ENCODE measurements at regions not wholly inside any gene's neighbourhood (a gene's known extent, or its start where the extent isn't known, plus 50 kb on each side); places are given as distances from the start of the nearest gene placed in this dataset.

DNA sequence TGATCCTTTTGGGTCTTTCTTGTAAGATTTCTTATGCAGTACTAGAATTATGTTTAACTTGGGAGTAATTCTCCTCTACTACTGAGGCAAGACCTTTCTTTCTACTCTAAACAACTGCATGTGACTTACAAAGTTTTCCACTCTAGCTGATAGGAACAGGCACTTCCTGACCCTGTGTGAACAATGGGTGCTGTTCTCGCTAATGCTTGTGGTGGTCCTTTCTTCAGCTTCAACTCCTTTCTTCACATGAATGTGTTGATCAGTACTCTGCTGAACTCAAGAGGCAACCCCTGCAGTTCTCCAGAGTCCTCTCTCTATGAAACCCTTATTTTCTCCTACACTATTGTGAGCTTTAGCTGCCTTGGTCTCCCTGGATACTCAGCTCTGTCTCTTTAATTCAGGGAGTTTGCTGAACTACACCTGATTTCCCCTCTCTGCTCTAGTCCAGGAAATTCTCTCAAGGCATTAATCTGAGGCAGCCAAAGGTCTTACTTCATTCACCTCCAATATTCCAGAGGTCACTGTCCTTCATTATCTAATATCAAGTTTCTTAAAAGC lies 484.6 kb upstream of the PIK3R1 start:
- H3K9me3 ChIP-seq (ENCODE audit: control insufficient read depth, low read depth, low read length), result no peaks in the 10 kb centered on the region
- no peaks in the 10 kb centered on the region for H4K20me1 ChIP-seq (ENCODE audit: control insufficient read depth, extremely low read depth, insufficient read depth, low read length)
- FAIRE-seq (no peak), DNase-seq (ENCODE audit: low read depth, low spot score) (no peak)
- TF ChIP-seq EZH2 (IDR thresholded peaks at IDR 0.05; ENCODE audit: low read length), result no peak
- TF ChIP-seq, protein P1, sequence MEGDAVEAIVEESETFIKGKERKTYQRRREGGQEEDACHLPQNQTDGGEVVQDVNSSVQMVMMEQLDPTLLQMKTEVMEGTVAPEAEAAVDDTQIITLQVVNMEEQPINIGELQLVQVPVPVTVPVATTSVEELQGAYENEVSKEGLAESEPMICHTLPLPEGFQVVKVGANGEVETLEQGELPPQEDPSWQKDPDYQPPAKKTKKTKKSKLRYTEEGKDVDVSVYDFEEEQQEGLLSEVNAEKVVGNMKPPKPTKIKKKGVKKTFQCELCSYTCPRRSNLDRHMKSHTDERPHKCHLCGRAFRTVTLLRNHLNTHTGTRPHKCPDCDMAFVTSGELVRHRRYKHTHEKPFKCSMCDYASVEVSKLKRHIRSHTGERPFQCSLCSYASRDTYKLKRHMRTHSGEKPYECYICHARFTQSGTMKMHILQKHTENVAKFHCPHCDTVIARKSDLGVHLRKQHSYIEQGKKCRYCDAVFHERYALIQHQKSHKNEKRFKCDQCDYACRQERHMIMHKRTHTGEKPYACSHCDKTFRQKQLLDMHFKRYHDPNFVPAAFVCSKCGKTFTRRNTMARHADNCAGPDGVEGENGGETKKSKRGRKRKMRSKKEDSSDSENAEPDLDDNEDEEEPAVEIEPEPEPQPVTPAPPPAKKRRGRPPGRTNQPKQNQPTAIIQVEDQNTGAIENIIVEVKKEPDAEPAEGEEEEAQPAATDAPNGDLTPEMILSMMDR (optimal IDR thresholded peaks at IDR 0.05 in 1 of 3, IDR thresholded peaks at IDR 0.05 in 1 of 3, conservative IDR thresholded peaks at IDR 0.05 in 1 of 3; ENCODE audit: extremely low read depth in 1 of 3, insufficient read depth in 2 of 3, low read length in 3 of 3), result no peak
- dilution Hi-C loops (cut with MboI; ENCODE audit: extremely low pct_ligation_motif_present, low sequenced_read_pairs), result no loop called here
- no peak overlapping the region for H3K9ac ChIP-seq (ENCODE audit: control insufficient read depth, extremely low read depth, insufficient read depth, low read length)
- no peak overlapping the region for H3K27ac ChIP-seq (ENCODE audit: control insufficient read depth, insufficient read depth, low read length)
- no peaks in the 10 kb centered on the region for H3K4me1 ChIP-seq (ENCODE audit: control insufficient read depth, extremely low read depth, insufficient read depth, low read length)
- H3K4me3 ChIP-seq (ENCODE audit: control insufficient read depth in 2 of 3, extremely low read depth in 1 of 3, insufficient read depth in 2 of 3, low read depth in 1 of 3, low read length in 3 of 3), result no peak overlapping the region
- H3K4me2 ChIP-seq (ENCODE audit: control insufficient read depth, extremely low read depth, insufficient read depth, low read depth, low read length), result no peak overlapping the region
- no peaks in the 10 kb centered on the region for H3K27me3 ChIP-seq (ENCODE audit: control insufficient read depth, extremely low read depth, insufficient read depth, low read length)
- H3K9me1 ChIP-seq (ENCODE audit: control insufficient read depth, extremely low read depth, insufficient read depth, low read length), result no peaks in the 10 kb centered on the region
- H2AFZ ChIP-seq (ENCODE audit: control insufficient read depth, low read length), result no peak overlapping the region
- no peaks in the 10 kb centered on the region for H3K36me3 ChIP-seq (ENCODE audit: control insufficient read depth in 2 of 2, extremely low read depth in 1 of 2, insufficient read depth in 2 of 2, low read length in 2 of 2)
- H3K79me2 ChIP-seq (ENCODE audit: control insufficient read depth, insufficient read depth, low read length), result no peaks in the 10 kb centered on the region

DNA sequence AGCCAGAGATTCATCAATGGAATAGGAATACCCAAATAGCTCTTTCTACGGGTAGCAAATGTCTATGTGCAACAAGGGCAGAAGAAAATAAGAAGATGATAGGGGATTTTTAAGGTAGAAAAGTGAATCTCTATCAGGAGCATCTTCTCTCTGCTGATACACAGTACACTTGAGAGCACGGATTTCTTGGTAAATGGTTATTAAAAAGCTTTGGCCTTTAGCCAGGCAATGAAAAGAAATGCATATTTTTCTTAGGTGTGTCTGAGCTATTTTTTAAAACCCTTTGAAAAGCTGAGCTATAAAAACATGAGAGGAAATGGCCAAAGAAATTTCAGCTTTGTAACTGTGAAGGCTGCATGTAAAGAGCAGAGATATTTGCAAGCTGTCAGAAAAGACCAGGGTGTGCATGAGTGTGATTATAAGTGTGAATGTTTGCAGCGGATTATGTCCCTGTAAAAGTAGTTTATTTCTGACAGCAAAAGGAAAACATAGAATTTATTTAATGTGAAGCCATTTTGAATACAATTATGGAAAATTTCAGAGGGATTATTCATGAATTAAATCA lies 487.1 kb upstream of the PIK3R1 start:
- Histone ChIP-seq H3K9me1 (ENCODE audit: control insufficient read depth, extremely low read depth, insufficient read depth, low read length) (no peaks in the 10 kb centered on the region), H3K79me2 (ENCODE audit: control insufficient read depth, insufficient read depth, low read length) (no peaks in the 10 kb centered on the region), H3K9ac (ENCODE audit: control insufficient read depth, extremely low read depth, insufficient read depth, low read length) (no peak overlapping the region), H3K4me1 (ENCODE audit: control insufficient read depth, extremely low read depth, insufficient read depth, low read length) (no peaks in the 10 kb centered on the region), H2AFZ (ENCODE audit: control insufficient read depth, low read length) (no peak overlapping the region), H3K27me3 (ENCODE audit: control insufficient read depth, extremely low read depth, insufficient read depth, low read length) (no peaks in the 10 kb centered on the region), H4K20me1 (ENCODE audit: control insufficient read depth, extremely low read depth, insufficient read depth, low read length) (no peaks in the 10 kb centered on the region), H3K36me3 (ENCODE audit: control insufficient read depth in 2 of 2, extremely low read depth in 1 of 2, insufficient read depth in 2 of 2, low read length in 2 of 2) (no peaks in the 10 kb centered on the region), H3K27ac (ENCODE audit: control insufficient read depth, insufficient read depth, low read length) (no peak overlapping the region), H3K4me2 (ENCODE audit: control insufficient read depth, extremely low read depth, insufficient read depth, low read depth, low read length) (no peak overlapping the region), H3K4me3 (ENCODE audit: control insufficient read depth in 2 of 3, extremely low read depth in 1 of 3, insufficient read depth in 2 of 3, low read depth in 1 of 3, low read length in 3 of 3) (no peak overlapping the region), H3K9me3 (ENCODE audit: control insufficient read depth, low read depth, low read length) (no peaks in the 10 kb centered on the region)
- no peak for TF ChIP-seq EZH2 (IDR thresholded peaks at IDR 0.05; ENCODE audit: low read length)
- TF ChIP-seq, protein P1 (optimal IDR thresholded peaks at IDR 0.05 in 1 of 3, IDR thresholded peaks at IDR 0.05 in 1 of 3, conservative IDR thresholded peaks at IDR 0.05 in 1 of 3; ENCODE audit: extremely low read depth in 1 of 3, insufficient read depth in 2 of 3, low read length in 3 of 3), result no peak
- dilution Hi-C loops (cut with MboI; ENCODE audit: extremely low pct_ligation_motif_present, low sequenced_read_pairs), result no loop called here
- DNase-seq (ENCODE audit: low read depth, low spot score), result no peak
- no peak for FAIRE-seq
